ENCODE measurements at regions not wholly inside any gene's neighbourhood (a gene's known extent, or its start where the extent isn't known, plus 50 kb on each side); places are given as distances from the start of the nearest gene placed in this dataset.

GRCh38 chr19:31596751-31597150 lies 247.5 kb upstream of the TSHZ3 start:
- CTCF ChIA-PET = no interaction called here
- POLR2A ChIA-PET = no interaction called here
- DNase-seq (ENCODE audit: low read depth, low spot score) = no peak
- TF ChIP-seq CTCF (IDR thresholded peaks at IDR 0.05; ENCODE audit: insufficient read depth, low read length, missing control alignments) = no peak
- no peak overlapping the region for H3K4me3 ChIP-seq (ENCODE audit: low read depth, low read length)

- CTCF ChIA-PET = no interaction called here
- H3K4me3 ChIP-seq (ENCODE audit: low read depth, low read length) = no peak overlapping the region
- no peak for DNase-seq (ENCODE audit: low read depth, low spot score)
- POLR2A ChIA-PET = no interaction called here
- no peak for TF ChIP-seq CTCF (IDR thresholded peaks at IDR 0.05; ENCODE audit: insufficient read depth, low read length, missing control alignments)
These were observed 248.4 kb upstream of the TSHZ3 start for GRCh38 chr19:31597616-31598015.

GRCh38 chr19:31598730-31599238 lies 249.5 kb upstream of the TSHZ3 start:
- no peak for TF ChIP-seq CTCF (IDR thresholded peaks at IDR 0.05; ENCODE audit: insufficient read depth, low read length, missing control alignments)
- DNase-seq (ENCODE audit: low read depth, low spot score) = no peak
- CTCF ChIA-PET = no interaction called here
- H3K4me3 ChIP-seq (ENCODE audit: low read depth, low read length) = no peak overlapping the region
- POLR2A ChIA-PET = no interaction called here

- ChIA-PET POLR2A (no interaction called here), CTCF (no interaction called here)
- DNase-seq (ENCODE audit: low read depth, low spot score) = no peak
- no peak overlapping the region for H3K4me3 ChIP-seq (ENCODE audit: low read depth, low read length)
- no peak for TF ChIP-seq CTCF (IDR thresholded peaks at IDR 0.05; ENCODE audit: insufficient read depth, low read length, missing control alignments)
These were observed 251.6 kb upstream of the TSHZ3 start for GRCh38 chr19:31600731-31601295.

- DNase-seq (ENCODE audit: low read depth, low spot score) = no peak
- CTCF ChIA-PET = no interaction called here
- TF ChIP-seq CTCF (IDR thresholded peaks at IDR 0.05; ENCODE audit: insufficient read depth, low read length, missing control alignments) = no peak
- POLR2A ChIA-PET = no interaction called here
- no peak overlapping the region for H3K4me3 ChIP-seq (ENCODE audit: low read depth, low read length)
These were observed 252.6 kb upstream of the TSHZ3 start for GRCh38 chr19:31601855-31602254.

- CTCF ChIA-PET = no interaction called here
- no peak for TF ChIP-seq CTCF (IDR thresholded peaks at IDR 0.05; ENCODE audit: insufficient read depth, low read length, missing control alignments)
- POLR2A ChIA-PET = no interaction called here
These were observed 253.3 kb upstream of the TSHZ3 start for GRCh38 chr19:31602548-31602947.

More at GRCh38 chr19:31602548-31602947, 253.3 kb upstream of the TSHZ3 start:
- H3K4me3 ChIP-seq (ENCODE audit: low read depth, low read length) = no peak overlapping the region
- DNase-seq (ENCODE audit: low read depth, low spot score) = no peak

Measured in AG04449 (cell line).